Hypothalamus (tissue), 51 donors: ENCODE measurements at regions not wholly inside any gene's neighbourhood (a gene's known extent, or its start where the extent isn't known, plus 50 kb on each side); places are given as distances from the start of the nearest gene placed in this dataset.
A peak's percentile ranks its signal among the peaks of the same experiment; 100 is the strongest.

Experiments
- DNase-seq, 51 donors: peaks; one replicate each; lab custom pipeline; 2025; lab: John Stamatoyannopoulos, UW

- no peak for DNase-seq
Measured at GRCh38 chrY:14139521-14139920, 83.5 kb downstream of the VCY1B start.

- DNase-seq: peak in 1 of 51 donors; percentile 0
Measured at GRCh38 chrY:14145614-14146013, 89.6 kb downstream of the VCY1B start.

GRCh38 chrY:14182776-14183175 is 126.7 kb downstream of the VCY1B start:
- DNase-seq: no peak

- DNase-seq: no peak
Measured at GRCh38 chrY:14222014-14222413, 166.0 kb downstream of the VCY1B start.

GRCh38 chrY:14231703-14232102 is 175.7 kb downstream of the VCY1B start:
- no peak for DNase-seq

- no peak for DNase-seq
Measured at GRCh38 chrY:14235070-14235469, 179.0 kb downstream of the VCY1B start.

GRCh38 chrY:14238277-14238676 is 182.2 kb downstream of the VCY1B start:
- DNase-seq: no peak

GRCh38 chrY:14246948-14247347 is 190.9 kb downstream of the VCY1B start:
- peak in 3 of 51 donors; percentile 0 for DNase-seq

GRCh38 chrY:14248878-14249576 is 193.0 kb downstream of the VCY1B start:
- DNase-seq: no peak

- no peak for DNase-seq
Measured at GRCh38 chrY:14255965-14256816, 200.2 kb downstream of the VCY1B start.

GRCh38 chrY:14256817-14257168 is 200.8 kb downstream of the VCY1B start:
- no peak for DNase-seq

- DNase-seq: no peak
Measured at GRCh38 chrY:14277029-14277428, 221.0 kb downstream of the VCY1B start.

GRCh38 chrY:14290656-14291375 is 233.5 kb upstream of the NLGN4Y start:
- DNase-seq: no peak

- no peak for DNase-seq
Measured at GRCh38 chrY:14292382-14292781, 231.9 kb upstream of the NLGN4Y start.

- no peak for DNase-seq
Measured at GRCh38 chrY:14300775-14301174, 223.6 kb upstream of the NLGN4Y start.

GRCh38 chrY:14301552-14301951 is 222.8 kb upstream of the NLGN4Y start:
- DNase-seq: no peak

- DNase-seq: peak in 10 of 51 donors; percentile 0 to 2 (median 0)
Measured at GRCh38 chrY:14328677-14329345, 195.5 kb upstream of the NLGN4Y start.

- DNase-seq: no peak
Measured at GRCh38 chrY:14330362-14330761, 194.0 kb upstream of the NLGN4Y start.

- DNase-seq: no peak
Measured at GRCh38 chrY:14339524-14339923, 184.8 kb upstream of the NLGN4Y start.

- peak in 3 of 51 donors; percentile 0 to 8 (median 0) for DNase-seq
Measured at GRCh38 chrY:14340459-14341143, 183.7 kb upstream of the NLGN4Y start.
